Kidney (tissue), 13 donors: ENCODE measurements at regions not wholly inside any gene's neighbourhood (a gene's known extent, or its start where the extent isn't known, plus 50 kb on each side); places are given as distances from the start of the nearest gene placed in this dataset.

ENCODE experiments used
- DNase-seq, 5 donors: peaks; one replicate each; pipeline ENCODE4 v3.0.0-alpha.2; 2013 to 2020
- FAIRE-seq: peaks from 2 replicates; lab custom pipeline; 2012; peaks lifted over from hg19 to GRCh38; lab: Jason Lieb, UNC
- H3K27ac ChIP-seq, 2 donors: one replicate each; pipeline ENCODE4 v1.7.0; 2013; ENCODE audit warnings: low read depth in 2 of 2, low read length in 2 of 2, inconsistent platforms in 1 of 2
- H3K27me3 ChIP-seq: one replicate; pipeline ENCODE4 v1.7.1; 2013; ENCODE audit warnings: low read length, inconsistent platforms; ENCODE audit not compliant: control insufficient read depth, insufficient read depth
- H3K36me3 ChIP-seq, 3 donors: one replicate each; pipeline versions ENCODE4 v1.7.0 to v1.7.1; 2013; ENCODE audit warnings: low read length in 3 of 3, control low read depth in 1 of 3, inconsistent platforms in 1 of 3; ENCODE audit not compliant: insufficient read depth in 3 of 3, control insufficient read depth in 2 of 3
- H3K4me1 ChIP-seq, 3 donors: one replicate each; pipeline versions ENCODE4 v1.7.0 to v1.7.1; 2013; ENCODE audit warnings: low read length in 3 of 3, inconsistent platforms in 1 of 3, low read depth in 1 of 3; ENCODE audit not compliant: control insufficient read depth in 2 of 3, insufficient read depth in 2 of 3
- H3K4me3 ChIP-seq, 3 donors: one replicate each; pipeline versions ENCODE4 v1.7.0 to v1.8.1; 2013; ENCODE audit warnings: low read length in 3 of 3, control low read depth in 1 of 3, inconsistent platforms in 1 of 3
- H3K9ac ChIP-seq, 3 donors: one replicate each; pipeline versions ENCODE4 v1.7.0 to v1.7.1; 2013; ENCODE audit warnings: low read length in 3 of 3, control low read depth in 1 of 3, inconsistent platforms in 1 of 3
- H3K9me3 ChIP-seq, 3 donors: one replicate each; pipeline versions ENCODE4 v1.7.0 to v1.7.1; 2013; ENCODE audit warnings: low read length in 3 of 3, control low read depth in 1 of 3, inconsistent platforms in 1 of 3; ENCODE audit not compliant: control insufficient read depth in 2 of 3, insufficient read depth in 1 of 3
- intact Hi-C: fragments of 100-400 bp; cut with DNase I; formaldehyde crosslinking; loops from one replicate; pipeline ENCODE4 v1.11.1; 2022
- TF ChIP-seq, protein P1 (sequence below): IDR thresholded peaks from 3 replicates; pipeline ENCODE4 v1.5.1; 2012; ENCODE audit warnings: mild to moderate bottlenecking, moderate library complexity, borderline replicate concordance; ENCODE audit not compliant: insufficient read depth; ENCODE audit errors: extremely low read depth
- donor health status: control.
- donor health status: control.
- donor health status: control.
- donor health status: control.
- donor health status: control.
- donor health status: DM: yes; HTN: yes; CAD: no.
- donor health status: Normal renal cell carcinoma (clear cell type).

GRCh38 chr2:834233-834632 lies 116.4 kb upstream of the SNTG2 start:
- FAIRE-seq: no peak
- no peaks in the 10 kb centered on the region for H3K4me1 ChIP-seq
- intact Hi-C loops: no loop called here

GRCh38 chr2:833180-833579 lies 117.5 kb upstream of the SNTG2 start:
- no peak overlapping the region for H3K4me3 ChIP-seq
- TF ChIP-seq, protein P1, sequence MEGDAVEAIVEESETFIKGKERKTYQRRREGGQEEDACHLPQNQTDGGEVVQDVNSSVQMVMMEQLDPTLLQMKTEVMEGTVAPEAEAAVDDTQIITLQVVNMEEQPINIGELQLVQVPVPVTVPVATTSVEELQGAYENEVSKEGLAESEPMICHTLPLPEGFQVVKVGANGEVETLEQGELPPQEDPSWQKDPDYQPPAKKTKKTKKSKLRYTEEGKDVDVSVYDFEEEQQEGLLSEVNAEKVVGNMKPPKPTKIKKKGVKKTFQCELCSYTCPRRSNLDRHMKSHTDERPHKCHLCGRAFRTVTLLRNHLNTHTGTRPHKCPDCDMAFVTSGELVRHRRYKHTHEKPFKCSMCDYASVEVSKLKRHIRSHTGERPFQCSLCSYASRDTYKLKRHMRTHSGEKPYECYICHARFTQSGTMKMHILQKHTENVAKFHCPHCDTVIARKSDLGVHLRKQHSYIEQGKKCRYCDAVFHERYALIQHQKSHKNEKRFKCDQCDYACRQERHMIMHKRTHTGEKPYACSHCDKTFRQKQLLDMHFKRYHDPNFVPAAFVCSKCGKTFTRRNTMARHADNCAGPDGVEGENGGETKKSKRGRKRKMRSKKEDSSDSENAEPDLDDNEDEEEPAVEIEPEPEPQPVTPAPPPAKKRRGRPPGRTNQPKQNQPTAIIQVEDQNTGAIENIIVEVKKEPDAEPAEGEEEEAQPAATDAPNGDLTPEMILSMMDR: no peak
- DNase-seq: no peak
- intact Hi-C loops: no loop called here
- no peaks in the 10 kb centered on the region for H3K36me3 ChIP-seq
- H3K27ac ChIP-seq: no peak overlapping the region
- no peak for FAIRE-seq
- H3K27me3 ChIP-seq: no peaks in the 10 kb centered on the region
- no peak overlapping the region for H3K9ac ChIP-seq
- no peaks in the 10 kb centered on the region for H3K9me3 ChIP-seq
- H3K4me1 ChIP-seq: no peaks in the 10 kb centered on the region

More at GRCh38 chr2:834233-834632, 116.4 kb upstream of the SNTG2 start:
- Histone ChIP-seq H3K4me3 (no peak overlapping the region), H3K27ac (no peak overlapping the region), H3K9ac (no peak overlapping the region), H3K9me3 (no peaks in the 10 kb centered on the region), H3K36me3 (no peaks in the 10 kb centered on the region), H3K27me3 (no peaks in the 10 kb centered on the region)
- TF ChIP-seq, protein P1: no peak
- no peak for DNase-seq

GRCh38 chr2:832635-833034 lies 118.0 kb upstream of the SNTG2 start:
- H3K27me3 ChIP-seq: no peaks in the 10 kb centered on the region
- intact Hi-C loops: no loop called here
- H3K36me3 ChIP-seq: no peaks in the 10 kb centered on the region
- FAIRE-seq (no peak), DNase-seq (no peak)
- H3K27ac ChIP-seq: no peak overlapping the region
- H3K4me1 ChIP-seq: no peaks in the 10 kb centered on the region
- TF ChIP-seq, protein P1: no peak
- no peaks in the 10 kb centered on the region for H3K9me3 ChIP-seq
- H3K4me3 ChIP-seq: no peak overlapping the region
- H3K9ac ChIP-seq: no peak overlapping the region

- no peaks in the 10 kb centered on the region for H3K4me1 ChIP-seq
- FAIRE-seq: no peak
- DNase-seq: no peak
These were observed 119.0 kb upstream of the SNTG2 start for GRCh38 chr2:831622-832021.

More at GRCh38 chr2:831622-832021, 119.0 kb upstream of the SNTG2 start:
- Histone ChIP-seq H3K9ac (no peak overlapping the region), H3K36me3 (no peaks in the 10 kb centered on the region), H3K4me3 (no peak overlapping the region), H3K27me3 (no peaks in the 10 kb centered on the region), H3K9me3 (no peaks in the 10 kb centered on the region), H3K27ac (no peak overlapping the region)
- intact Hi-C loops: no loop called here
- TF ChIP-seq, protein P1: no peak
